OCI-LY3 (cell line): ENCODE measurements at regions not wholly inside any gene's neighbourhood (a gene's known extent, or its start where the extent isn't known, plus 50 kb on each side); places are given as distances from the start of the nearest gene placed in this dataset.

Source experiments
- H2AFZ ChIP-seq: fragments of 200-600, 300-600 bp; shearing (Covaris generic); 2 replicates; pipeline ENCODE4 v1.6.0; 2014; ENCODE audit warnings: antibody characterized with exemption, low read depth, low read length
- H3K27ac ChIP-seq: fragments of 200-600, 300-600 bp; sonication (generic); 2 replicates; pipeline ENCODE4 v1.5.1; 2014; ENCODE audit warnings: mild to moderate bottlenecking, low read length, moderate library complexity, mixed read lengths
- H3K27me3 ChIP-seq: fragments of 200-600, 300-600 bp; sonication (generic); 2 replicates; pipeline ENCODE4 v1.6.1; 2014; ENCODE audit warnings: low read depth, low read length, mixed read lengths
- H3K36me3 ChIP-seq: fragments of 200-600, 300-600 bp; sonication (generic); replicated peaks from 2 replicates; pipeline ENCODE3; 2014; ENCODE audit warnings: low read depth, low read length, mixed read lengths
- H3K4me1 ChIP-seq: fragments of 300-600, 200-600 bp; sonication (generic); 2 replicates; pipeline ENCODE4 v1.6.1; 2014; ENCODE audit warnings: low read length, mixed read lengths
- H3K4me2 ChIP-seq: fragments of 200-600, 300-600 bp; sonication (generic); 2 replicates; pipeline ENCODE4 v1.6.1; 2014; ENCODE audit warnings: low read length, mixed read lengths
- H3K4me3 ChIP-seq: fragments of 300-600, 200-600 bp; sonication (generic); 2 replicates; pipeline ENCODE4 v1.5.1; 2014; ENCODE audit warnings: antibody characterized with exemption, mild to moderate bottlenecking, low read length, moderate library complexity
- H3K79me2 ChIP-seq: fragments of 300-600, 200-600 bp; shearing (Covaris generic); 2 replicates; pipeline ENCODE4 v1.6.1; 2014; ENCODE audit warnings: mild to moderate bottlenecking, low read length, mixed read lengths
- H3K9ac ChIP-seq: fragments of 300-600, 200-600 bp; shearing (Covaris generic); 2 replicates; pipeline ENCODE4 v1.6.0; 2014; ENCODE audit warnings: mild to moderate bottlenecking, low read length, moderate library complexity
- H3K9me3 ChIP-seq: fragments of 200-600, 300-600 bp; shearing (Covaris generic); 2 replicates; pipeline ENCODE4 v1.6.1; 2014; ENCODE audit warnings: low read length, mixed read lengths; ENCODE audit not compliant: insufficient read depth
- H4K20me1 ChIP-seq: fragments of 200-600, 300-600 bp; sonication (generic); 2 replicates; pipeline ENCODE4 v1.6.1; 2016; ENCODE audit warnings: low read length, mixed read lengths; ENCODE audit not compliant: insufficient read depth
- EZH2phosphoT487 ChIP-seq: fragments of 200-600 bp; shearing (Covaris generic); IDR thresholded peaks from 2 replicates; pipeline ENCODE4 v1.6.1; 2018; ENCODE audit warnings: antibody characterized with exemption, mixed run types, low read depth
- TF ChIP-seq, protein P1 (sequence below): fragments of 200-600, 300-600 bp; sonication (generic); IDR thresholded peaks from 2 replicates; pipeline ENCODE4 v1.5.1; 2014; ENCODE audit warnings: antibody characterized with exemption, low read length, low read depth

DNA sequence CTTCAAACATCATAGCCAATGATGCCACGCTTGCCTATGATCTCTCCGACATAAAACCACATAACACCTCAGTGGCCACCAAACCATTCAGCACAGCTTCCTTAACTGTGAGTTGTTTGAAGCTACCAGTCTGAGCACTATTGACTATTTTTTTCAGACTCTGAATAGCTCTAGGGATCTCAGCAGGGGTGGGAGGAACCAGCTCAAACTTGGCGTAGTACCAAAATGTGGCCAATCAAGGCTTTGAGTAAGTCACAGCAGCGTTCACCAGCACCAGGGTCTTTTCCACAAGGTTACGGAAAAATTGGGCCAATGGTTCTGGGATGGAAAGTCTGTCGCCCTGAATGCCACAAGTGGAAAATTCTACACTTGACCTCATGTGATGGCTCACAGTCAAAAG lies 70.6 kb downstream of the SMPDL3A start:
- H3K4me3 ChIP-seq, result no peak overlapping the region
- no peaks in the 10 kb centered on the region for H3K27me3 ChIP-seq
- H3K4me2 ChIP-seq, result no peak overlapping the region
- no peak overlapping the region for H3K9ac ChIP-seq
- H2AFZ ChIP-seq, result no peak overlapping the region
- no peak overlapping the region for H3K27ac ChIP-seq
- H3K4me1 ChIP-seq, result peaks cover 8% of the 10 kb centered on the region; the same call in 1 of the 2 replicates
- no peaks in the 10 kb centered on the region for H4K20me1 ChIP-seq
- no peaks in the 10 kb centered on the region for H3K79me2 ChIP-seq
- no peaks in the 10 kb centered on the region for H3K9me3 ChIP-seq
- TF ChIP-seq EZH2phosphoT487, result no peak
- TF ChIP-seq, protein P1, sequence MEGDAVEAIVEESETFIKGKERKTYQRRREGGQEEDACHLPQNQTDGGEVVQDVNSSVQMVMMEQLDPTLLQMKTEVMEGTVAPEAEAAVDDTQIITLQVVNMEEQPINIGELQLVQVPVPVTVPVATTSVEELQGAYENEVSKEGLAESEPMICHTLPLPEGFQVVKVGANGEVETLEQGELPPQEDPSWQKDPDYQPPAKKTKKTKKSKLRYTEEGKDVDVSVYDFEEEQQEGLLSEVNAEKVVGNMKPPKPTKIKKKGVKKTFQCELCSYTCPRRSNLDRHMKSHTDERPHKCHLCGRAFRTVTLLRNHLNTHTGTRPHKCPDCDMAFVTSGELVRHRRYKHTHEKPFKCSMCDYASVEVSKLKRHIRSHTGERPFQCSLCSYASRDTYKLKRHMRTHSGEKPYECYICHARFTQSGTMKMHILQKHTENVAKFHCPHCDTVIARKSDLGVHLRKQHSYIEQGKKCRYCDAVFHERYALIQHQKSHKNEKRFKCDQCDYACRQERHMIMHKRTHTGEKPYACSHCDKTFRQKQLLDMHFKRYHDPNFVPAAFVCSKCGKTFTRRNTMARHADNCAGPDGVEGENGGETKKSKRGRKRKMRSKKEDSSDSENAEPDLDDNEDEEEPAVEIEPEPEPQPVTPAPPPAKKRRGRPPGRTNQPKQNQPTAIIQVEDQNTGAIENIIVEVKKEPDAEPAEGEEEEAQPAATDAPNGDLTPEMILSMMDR, result no peak
- no peaks in the 10 kb centered on the region for H3K36me3 ChIP-seq

DNA sequence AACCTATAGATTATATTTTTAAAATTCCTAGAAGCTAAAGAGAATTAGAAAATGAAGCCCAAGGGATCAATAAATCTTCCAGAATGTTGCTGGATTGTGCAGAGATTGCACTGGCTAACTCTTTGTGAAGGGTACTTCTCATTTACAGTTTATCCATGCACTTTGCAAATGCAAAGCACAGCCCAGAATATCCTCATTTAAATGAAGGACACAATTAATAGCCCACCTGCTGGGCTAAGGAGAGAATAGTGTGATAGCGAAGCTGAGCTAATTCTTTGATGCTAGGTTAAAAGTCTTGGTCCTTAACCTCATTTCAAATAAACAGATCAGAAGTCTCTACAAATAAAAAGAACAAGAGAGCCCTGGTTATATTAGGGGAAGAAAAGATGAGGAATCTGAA lies 72.5 kb downstream of the SMPDL3A start:
- no peaks in the 10 kb centered on the region for H3K9me3 ChIP-seq
- peaks cover 15% of the 10 kb centered on the region for H3K4me1 ChIP-seq
- no peaks in the 10 kb centered on the region for H3K27me3 ChIP-seq
- no peak overlapping the region for H3K9ac ChIP-seq
- H3K4me3 ChIP-seq, result no peak overlapping the region
- H3K27ac ChIP-seq, result no peak overlapping the region
- H3K79me2 ChIP-seq, result no peaks in the 10 kb centered on the region
- H4K20me1 ChIP-seq, result no peaks in the 10 kb centered on the region
- no peak overlapping the region for H3K4me2 ChIP-seq
- H3K36me3 ChIP-seq, result no peaks in the 10 kb centered on the region
- no peak overlapping the region for H2AFZ ChIP-seq
- no peak for TF ChIP-seq EZH2phosphoT487
- TF ChIP-seq, protein P1, result no peak

DNA sequence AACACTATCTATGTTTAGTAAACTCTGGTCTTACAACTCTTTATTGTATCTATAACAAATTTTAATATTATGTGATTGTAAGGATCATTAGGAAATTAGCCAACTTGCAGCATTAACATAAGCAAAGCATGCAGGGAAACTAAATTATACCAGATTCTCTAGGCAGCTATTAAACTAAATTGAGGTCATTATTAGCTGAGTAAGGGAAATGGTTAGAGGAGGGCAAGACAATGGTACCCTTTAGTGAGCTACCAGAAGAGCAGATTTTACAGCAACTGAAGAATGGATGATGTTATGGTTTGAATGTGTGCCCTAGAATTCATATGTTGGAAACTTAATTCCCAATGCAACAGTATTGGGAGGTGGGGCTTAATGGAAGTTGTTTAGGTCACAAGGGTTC lies 79.1 kb downstream of the SMPDL3A start:
- H3K9ac ChIP-seq, result no peak overlapping the region
- no peak overlapping the region for H3K4me3 ChIP-seq
- TF ChIP-seq, protein P1, result no peak
- TF ChIP-seq EZH2phosphoT487, result no peak
- H2AFZ ChIP-seq, result no peak overlapping the region
- no peaks in the 10 kb centered on the region for H3K79me2 ChIP-seq
- H3K9me3 ChIP-seq, result no peaks in the 10 kb centered on the region
- H3K36me3 ChIP-seq, result no peaks in the 10 kb centered on the region
- no peak overlapping the region for H3K27ac ChIP-seq
- no peaks in the 10 kb centered on the region for H4K20me1 ChIP-seq
- H3K27me3 ChIP-seq, result no peaks in the 10 kb centered on the region
- no peak overlapping the region for H3K4me2 ChIP-seq
- peaks cover 7% of the 10 kb centered on the region for H3K4me1 ChIP-seq

- Histone ChIP-seq H3K4me3 (no peak overlapping the region), H3K4me2 (no peak overlapping the region), H3K4me1 (peaks cover 7% of the 10 kb centered on the region), H2AFZ (no peak overlapping the region), H3K9me3 (no peaks in the 10 kb centered on the region), H3K9ac (no peak overlapping the region), H3K36me3 (no peaks in the 10 kb centered on the region), H3K27ac (no peak overlapping the region), H3K79me2 (no peaks in the 10 kb centered on the region), H3K27me3 (no peaks in the 10 kb centered on the region), H4K20me1 (no peaks in the 10 kb centered on the region)
- TF ChIP-seq, protein P1, result peak; percentile 51
- no peak for TF ChIP-seq EZH2phosphoT487
Measured at GRCh38 chr6:122869437-122870024, 80.5 kb downstream of the SMPDL3A start.
